NCI-H128 (cell line): ENCODE measurements at regions not wholly inside any gene's neighbourhood (a gene's known extent, or its start where the extent isn't known, plus 50 kb on each side); places are given as distances from the start of the nearest gene placed in this dataset.
"Not testable (repeated sequence)": the region's sequence is repeated elsewhere in the genome, so short reads cannot be mapped to it uniquely, and the experiment has no call there.

Source experiments
- DNase-seq: peaks from one replicate; lab custom pipeline; 2025; ENCODE audit not compliant: unreplicated experiment; lab: John Stamatoyannopoulos, UW

DNA sequence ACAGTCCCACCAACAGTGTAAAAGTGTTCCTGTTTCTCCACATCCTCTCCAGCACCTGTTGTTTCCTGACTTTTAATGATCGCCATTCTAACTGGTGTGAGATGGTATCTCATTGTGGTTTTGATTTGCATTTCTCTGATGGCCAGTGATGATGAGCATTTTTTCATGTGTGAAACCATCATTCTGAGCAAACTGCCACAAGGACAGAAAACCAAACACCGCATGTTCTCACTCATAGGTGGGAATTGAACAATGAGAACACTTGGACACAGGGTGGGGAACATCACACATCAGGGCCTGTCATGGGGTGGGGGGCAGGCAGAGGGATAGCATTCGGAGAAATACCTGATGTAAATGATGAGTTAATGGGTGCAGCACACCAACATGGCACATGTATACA lies 240.8 kb downstream of the FAT3 start:
- DNase-seq: not testable (repeated sequence)

DNA sequence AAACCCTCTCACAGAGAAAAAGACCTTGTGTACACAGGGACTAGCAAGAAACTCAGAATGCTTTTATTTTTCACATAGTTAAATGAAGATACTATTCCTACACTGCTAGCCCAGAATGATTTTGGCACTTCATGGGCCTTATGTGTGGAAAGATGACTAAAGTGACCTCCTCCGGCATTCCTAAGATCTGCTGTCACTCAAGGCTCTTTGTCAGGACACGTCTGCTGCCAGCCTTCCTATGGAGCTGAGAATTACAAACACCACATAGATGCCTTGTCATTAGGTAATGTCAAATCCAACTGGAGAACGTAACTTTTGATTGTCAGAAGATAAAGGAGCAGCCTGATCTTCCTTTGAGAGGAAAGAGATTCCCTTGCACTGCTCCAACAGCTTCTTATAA lies 249.1 kb downstream of the FAT3 start:
- DNase-seq: no peak

DNA sequence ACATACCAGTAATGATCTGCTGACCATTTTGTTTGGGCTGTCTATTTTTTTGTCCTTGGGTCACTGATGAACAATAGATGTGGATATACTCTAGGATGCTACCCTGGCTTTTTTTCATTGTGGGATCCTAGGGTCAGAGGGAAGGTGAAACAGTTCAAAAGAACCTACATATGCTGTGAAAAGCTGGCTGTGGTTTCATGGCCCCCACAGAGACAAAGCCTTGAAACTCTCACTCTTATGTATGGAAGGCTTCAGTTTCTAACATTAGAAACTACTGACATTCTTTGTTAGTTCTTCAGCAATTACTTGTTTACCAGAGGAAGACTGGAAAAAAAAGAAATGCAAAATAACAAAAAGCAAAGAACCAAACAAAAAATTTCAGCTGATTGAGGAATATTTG lies 250.7 kb downstream of the FAT3 start:
- DNase-seq: no peak

DNA sequence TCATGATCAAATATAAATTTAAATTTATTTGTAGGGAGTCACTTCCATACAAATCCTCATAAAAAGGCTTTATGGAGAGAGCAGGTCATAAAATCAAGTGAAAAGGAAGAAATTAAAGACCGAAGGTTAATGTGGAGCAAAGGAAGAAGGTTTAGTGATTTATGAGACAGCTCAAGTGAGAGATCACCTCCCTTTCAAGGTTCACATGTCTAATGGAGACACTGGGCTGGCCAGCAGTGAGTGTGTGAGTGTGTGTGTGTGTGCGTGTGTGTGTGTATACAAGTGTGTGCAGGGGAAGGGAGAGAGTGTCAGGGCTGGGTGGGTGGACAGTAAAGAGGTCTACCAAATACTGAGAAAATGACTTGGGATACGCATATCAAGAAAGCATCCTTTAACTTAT lies 251.2 kb downstream of the FAT3 start:
- no peak for DNase-seq

DNA sequence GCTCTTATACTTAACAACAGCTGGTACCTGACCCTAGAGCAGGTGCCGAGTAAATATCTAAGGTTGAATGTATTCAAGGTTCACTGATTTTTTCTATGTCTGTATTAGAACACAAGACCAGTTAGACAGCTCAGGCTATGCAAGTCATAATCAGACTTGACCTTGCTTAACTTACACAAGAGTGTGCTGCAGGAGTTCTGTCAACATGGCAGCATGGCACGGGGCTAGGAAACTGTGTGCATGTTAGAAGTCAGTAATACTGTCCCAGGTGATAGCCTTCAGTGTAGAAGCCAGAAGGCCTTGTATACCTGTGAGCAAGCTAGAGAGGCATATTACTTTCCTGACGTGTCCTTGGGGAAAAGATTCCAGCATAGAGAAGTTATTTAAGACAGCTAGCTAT lies 253.1 kb downstream of the FAT3 start:
- DNase-seq: no peak

DNA sequence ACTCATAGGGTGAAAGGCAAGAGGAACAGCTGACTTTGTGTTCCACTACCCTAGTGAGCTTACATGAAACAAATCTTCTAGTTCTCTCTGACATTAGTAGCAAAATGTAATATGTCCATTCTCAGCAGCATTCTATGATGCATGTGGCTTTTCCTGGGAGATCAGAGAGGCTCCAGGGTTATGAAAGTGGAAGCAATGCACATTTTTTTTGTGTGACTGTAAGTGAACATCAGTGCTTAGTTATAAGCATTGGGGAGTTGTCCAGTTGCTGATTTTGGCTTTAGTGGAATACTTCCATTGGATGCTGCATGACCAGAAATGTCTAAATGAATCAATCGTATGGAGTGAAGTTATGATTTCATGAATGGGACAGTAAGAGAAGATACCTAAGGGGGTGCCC lies 255.9 kb downstream of the FAT3 start:
- DNase-seq: no peak

DNA sequence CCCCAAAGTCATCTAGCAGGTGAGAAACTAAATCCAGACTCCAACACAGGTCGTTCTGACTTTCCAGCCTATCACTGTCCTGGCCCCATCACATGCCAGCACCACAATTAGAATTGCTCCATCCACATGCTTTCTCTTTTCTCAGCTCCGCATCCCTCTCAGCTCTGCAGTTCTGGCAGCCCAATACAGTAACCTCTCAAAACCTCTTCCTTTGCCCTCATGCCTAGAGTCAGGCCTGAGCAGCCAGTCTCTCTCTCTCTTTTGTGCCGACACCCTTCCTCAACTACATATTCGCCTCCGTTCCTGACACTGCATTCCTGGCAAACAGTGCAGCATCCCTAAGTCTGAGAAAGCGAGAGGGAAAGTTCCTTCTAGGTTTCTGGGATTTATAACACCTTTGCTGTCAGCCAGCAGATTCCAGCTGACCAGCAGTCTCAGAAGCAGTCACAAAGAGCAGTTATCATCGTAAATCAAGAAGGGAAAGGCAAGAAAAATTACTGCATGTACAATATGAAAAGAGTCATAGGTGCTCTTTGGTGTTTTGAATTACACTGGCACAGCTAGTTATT lies 258.0 kb downstream of the FAT3 start:
- no peak for DNase-seq

DNA sequence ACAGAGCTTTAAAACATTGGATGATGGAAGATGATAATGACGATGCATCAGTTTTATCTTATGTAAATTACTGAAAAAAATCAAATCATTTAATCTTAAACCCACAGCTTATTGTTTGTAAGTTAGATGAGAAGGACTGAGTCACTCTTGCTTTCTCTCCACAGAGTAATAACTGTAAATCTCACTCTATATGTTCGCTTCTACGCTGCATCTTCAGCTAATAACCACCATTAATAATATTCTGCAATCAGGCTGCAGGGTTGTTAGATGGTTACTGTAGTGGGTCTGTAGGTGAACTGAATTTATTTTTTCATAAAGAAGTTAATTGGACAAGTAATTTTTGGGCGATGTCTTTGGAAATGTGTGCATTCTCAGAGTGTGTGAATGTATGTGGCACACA lies 260.0 kb downstream of the FAT3 start:
- DNase-seq: no peak

DNA sequence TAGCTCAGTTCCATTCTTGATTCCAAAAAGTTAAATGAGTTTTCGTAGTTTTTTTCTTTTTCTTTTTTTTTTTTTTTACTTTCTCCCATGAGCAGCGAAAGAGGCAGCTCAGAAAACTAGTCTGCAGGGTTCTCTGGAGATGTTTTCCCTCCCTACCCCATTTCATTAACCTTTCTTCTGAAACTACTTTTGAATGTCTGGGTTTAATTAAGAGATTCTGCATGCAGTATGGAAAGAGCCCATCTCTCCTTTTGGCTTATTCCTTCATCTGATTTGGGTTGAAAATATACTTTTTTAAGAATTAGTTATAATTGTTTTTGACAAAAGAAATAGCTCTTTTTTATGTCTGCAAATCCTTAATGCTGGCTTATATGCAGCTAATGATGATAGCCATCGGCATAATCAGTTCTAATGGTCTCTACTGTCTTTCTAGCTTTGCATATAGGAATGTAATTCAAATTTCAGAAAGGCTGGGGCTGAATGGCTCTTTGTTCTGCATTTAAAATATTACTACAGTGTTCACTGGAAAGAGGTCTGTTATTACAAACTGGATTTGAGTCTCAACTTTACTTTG lies 265.3 kb downstream of the FAT3 start:
- DNase-seq: no peak

DNA sequence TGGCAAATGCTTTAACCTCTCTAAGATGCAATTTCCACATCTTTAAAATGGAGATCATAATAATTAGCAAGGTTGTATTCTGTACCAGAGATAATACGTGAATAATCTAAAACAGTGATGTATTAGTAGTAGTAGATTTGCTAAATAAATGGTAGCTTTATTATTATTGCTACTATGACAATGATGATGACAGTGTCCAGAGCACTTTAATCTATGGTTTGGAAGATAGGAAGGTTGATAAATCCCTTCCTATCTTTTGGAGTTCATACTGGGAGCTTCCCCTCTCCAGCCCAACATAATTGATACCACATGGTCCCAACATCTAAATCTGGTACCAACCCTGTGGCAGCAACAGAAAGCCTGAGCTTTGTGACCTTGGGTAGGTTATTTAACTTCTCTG lies 267.8 kb downstream of the FAT3 start:
- DNase-seq: no peak

DNA sequence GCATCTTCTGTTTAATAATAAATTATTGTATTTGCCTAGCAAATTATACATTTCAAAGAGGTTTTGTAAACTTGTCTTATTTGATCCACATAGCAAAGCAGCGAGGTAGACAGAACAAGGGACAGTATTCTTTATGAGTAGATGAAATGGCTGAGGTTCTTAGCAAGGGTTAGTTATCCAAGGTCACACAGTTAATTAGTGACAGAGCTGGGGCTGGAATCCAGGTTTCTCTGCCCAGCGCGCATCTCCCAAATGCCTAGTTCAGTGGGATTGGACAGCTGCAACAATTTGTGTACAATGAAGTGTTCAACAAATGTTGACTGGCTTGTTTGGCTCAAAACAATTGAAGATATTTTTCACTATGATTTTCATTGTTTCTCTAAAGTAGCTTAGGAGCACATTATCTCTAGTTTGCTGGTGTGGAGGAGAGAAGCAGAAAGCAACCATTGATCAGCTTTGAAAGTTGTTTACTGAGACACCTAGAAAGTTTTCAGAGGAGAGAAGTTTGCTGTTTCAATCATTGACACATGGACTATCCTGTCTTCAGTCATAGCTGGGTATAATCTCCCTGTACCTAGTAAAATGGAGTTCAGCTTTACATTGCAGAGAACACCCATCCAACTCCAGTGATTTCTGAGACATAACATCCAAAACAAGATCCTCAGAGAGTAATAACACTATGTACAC lies 270.6 kb downstream of the FAT3 start:
- DNase-seq: no peak

DNA sequence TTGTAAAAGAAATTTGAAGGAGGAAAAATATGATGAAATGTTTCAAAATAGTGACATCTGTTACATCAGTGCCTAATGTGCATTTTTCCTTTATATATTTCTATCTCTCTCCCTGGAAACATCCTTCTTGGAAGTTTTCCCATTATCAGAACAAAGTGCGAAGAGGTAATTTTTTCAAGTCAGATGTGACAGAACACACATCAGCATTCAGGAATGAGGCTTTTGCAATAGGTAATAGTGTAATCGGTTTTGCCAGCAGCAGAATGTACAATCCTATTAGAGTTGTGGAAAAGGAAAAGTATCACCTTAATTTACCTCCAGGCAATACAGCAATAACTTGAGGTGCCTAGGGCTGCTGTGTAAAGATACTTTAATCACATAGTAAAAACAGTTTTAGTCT lies 275.8 kb downstream of the FAT3 start:
- no peak for DNase-seq

DNA sequence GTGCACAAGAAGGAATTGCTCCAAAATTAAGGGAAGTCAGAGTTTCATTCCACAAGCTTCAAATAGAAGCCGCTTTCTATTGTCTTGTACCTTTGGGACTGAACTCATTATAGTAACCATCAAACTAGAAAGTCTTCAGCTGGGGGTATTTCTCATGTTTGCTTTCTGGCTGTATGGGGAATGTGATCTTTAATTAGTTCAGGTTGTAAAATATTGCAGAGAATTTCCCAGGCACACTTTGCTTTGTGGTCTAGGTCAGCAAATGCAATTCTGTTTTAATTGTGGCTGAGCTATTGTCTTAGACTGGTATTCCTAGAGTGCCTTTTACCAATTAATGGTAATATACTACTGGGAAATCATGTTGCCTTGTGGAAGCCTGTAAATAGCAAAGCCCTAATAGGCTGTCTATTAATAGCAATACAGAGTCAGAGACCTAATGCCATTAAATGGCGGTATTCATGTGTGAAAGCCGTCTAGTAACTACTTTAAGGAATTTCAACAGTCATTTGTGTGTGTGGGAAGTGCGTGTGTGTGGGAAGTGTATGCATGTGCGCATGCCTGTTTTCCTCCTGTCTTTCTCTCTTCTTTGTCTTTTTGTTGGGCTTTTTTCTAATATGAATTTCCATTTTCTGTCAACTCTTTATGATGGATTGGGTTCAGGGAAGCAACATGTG lies 276.6 kb downstream of the FAT3 start:
- DNase-seq: no peak

DNA sequence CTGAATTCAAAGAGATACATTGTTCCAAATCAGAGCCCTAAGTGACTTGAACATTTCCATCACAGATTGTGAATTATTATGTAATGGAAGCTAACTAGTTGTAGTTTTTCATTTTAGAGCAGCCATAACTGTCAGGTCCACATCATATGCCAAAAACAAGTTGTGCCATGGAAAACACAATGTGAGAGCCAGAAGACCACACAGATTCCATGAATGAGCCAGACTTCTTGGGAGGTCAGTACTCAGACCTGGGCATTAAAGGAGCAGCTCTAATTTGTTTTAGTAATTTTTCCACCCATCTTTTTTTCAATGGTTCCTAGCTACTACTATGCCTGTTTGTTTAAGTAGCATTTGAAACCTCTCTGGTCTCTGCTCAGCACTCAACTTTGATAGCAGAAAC lies 279.4 kb downstream of the FAT3 start:
- DNase-seq: no peak

DNA sequence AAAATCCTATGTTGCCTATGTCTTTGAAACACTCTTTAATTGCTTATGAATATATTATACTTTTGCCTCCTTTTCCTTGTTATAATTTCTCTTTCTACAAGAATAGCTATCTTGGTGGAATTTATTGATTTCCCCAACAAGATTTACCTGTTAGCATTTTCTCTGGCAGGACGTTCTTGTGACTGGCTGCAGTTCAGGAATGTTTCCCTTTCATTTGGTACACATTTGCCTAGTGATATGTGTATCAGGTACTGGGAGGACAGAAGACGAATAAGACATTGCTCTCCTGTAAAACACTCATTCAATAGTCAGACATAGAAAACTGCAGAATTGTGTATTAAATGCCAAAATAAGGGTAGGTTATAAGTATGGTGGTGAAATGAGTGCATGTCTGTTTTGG lies 279.9 kb downstream of the FAT3 start:
- DNase-seq: no peak

DNA sequence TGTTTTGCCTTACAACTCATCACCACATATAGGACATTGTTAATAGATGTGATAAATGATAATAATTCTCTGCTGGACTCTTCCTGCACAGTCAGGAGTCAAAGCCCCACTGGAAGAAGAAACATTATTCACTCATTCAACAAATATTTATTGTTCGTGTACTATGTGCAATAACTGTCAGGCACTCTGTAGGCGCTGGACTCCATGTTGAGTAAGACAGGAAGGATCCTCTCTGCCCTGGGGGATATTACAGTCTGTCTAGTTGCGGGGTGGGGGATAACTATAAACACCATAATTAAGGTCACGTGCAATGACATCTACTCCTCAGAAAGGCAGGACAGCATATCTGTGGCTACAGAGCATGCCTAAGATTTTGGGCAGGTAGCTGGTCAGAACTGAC lies 281.1 kb downstream of the FAT3 start:
- DNase-seq: no peak

DNA sequence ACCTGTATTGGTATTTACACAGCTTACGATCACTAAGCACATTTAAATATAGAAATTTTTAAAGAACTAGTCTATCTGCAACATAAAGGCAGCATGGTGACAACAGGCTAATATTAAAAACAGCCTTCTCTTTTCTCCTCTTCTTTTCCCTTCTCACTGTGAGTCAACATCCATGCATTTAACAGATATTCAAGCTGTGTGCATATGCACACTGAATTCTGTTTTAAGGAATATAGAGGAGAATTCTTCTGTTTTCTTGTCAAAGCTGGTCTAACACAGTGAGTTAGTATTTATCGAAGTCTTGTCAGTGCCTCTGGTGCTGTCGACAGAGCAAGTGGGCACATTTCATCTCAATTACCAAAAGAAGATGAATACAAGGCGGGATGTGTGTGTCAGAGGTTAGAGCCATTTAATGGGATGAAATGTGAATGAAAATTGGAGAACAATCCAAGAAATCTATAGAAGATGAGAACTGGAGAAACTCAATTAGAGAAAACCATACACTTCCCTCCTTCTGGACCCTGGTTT lies 282.3 kb downstream of the FAT3 start:
- DNase-seq: no peak

DNA sequence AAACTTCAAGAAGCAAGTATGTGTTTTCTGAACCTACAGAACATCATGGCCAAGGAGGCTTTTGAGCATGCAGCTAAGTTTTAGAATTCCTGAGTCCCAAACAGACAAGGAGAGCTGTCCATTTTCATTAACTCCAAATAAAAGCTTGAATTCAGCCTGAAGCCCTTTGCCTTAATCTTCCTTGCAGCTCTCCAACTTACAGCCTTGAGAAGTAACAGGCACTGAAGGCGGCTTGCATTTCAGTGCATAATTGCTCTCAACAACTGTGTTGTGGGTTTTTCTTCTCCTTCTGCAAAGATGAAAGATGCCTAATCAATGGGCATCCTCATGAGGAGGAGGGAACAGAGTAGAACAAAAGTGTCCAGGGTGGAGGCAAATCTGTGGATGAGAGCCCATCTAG lies 286.0 kb downstream of the FAT3 start:
- no peak for DNase-seq

DNA sequence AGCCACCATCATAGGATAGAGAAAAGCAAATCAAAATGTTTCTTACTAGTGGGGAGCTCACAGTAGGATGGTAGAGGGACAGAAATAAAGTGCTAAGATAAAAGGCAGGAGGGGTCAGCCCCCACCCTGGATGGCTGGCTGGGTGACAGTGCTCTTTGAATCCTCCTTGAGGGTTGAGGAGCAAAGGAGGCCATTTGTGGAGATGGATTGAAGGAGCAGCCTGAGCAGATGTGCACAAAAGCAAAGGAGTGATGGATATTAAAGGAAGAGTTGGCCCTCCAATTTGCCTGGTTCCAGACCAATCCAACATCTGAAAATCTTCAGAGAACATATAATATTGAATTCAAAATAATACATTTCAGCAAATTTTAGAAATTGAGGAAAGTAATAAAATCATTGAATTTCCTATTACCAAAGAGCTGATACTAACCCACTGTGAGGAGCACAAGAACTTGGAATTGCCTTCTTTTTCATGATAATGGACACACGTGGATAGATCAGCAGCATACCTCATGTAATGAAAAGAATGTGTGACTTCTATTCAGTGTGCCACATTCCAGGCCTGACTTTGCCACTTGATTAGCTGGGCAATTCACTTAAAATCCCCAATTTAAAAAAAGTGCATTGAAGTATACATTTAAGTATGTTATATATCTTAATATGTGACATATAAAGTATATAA lies 287.0 kb downstream of the FAT3 start:
- no peak for DNase-seq

DNA sequence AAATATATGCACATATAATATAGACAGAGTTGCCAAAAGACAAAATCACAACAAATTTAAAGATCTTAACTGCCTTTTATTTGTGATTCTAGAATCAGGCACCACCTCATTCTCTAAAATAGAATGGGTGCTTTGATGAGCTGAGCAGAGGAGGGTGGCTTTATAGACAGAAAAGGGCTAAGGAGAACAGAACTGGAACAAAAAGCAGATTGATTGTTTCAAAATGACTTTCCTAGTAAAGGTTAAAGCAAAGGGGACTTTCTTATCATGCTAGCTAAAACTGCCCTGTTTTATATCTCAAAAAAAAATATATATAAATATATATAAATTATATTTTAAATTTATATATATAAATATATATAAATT lies 287.6 kb downstream of the FAT3 start:
- no peak for DNase-seq

DNA sequence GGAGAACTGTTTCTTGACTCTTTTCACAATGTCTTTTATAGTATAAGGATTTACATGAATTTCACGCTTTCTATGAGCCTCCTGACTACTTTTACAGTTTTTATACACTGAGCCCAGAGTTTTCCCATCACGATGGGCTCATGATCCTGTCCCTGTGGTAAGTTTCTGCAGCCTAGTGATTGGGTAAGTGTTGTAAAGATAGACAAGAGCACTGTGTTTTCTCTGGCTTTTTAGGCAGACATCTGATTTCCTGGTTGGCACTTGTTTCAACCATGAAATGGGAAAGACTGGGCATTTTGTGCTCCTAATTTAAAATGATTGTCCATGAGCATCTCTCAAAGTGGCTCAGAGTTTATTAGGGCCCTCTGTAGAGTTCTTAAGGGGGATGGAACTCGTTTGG lies 299.0 kb downstream of the FAT3 start:
- DNase-seq: no peak

DNA sequence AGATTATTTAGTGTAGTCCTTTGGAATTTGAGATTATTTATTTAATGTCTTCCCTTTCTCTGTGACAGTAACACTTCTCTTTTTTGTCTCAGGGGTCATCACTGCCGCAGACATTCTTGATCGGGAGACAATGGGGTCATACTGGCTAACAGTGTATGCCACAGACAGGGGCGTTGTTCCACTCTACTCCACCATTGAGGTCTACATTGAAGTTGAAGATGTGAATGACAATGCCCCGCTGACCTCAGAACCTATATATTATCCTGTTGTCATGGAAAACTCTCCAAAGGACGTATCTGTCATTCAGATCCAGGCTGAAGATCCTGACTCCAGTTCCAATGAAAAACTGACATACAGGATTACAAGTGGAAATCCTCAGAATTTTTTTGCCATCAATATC lies 299.9 kb downstream of the FAT3 start:
- no peak for DNase-seq
